Gastroesophageal sphincter (tissue), 3 donors: ENCODE measurements at regions not wholly inside any gene's neighbourhood (a gene's known extent, or its start where the extent isn't known, plus 50 kb on each side); places are given as distances from the start of the nearest gene placed in this dataset.

Experiments
- POLR2A ChIP-seq, 2 donors: fragments of 450-650 bp; IDR thresholded peaks; one replicate each; pipeline ENCODE4 v1.6.1; 2017; ENCODE audit warnings: antibody characterized with exemption in 2 of 2, mild to moderate bottlenecking in 2 of 2, moderate library complexity in 1 of 2
- TF ChIP-seq, protein P1 (sequence below), 4 experiments: fragments of 200-600 bp in 2 of 4; fragments of 450-650 bp in 2 of 4; sonication (generic) in 1 of 4; IDR thresholded peaks; one replicate each; pipeline ENCODE4 v1.5.1; 2017 to 2019; ENCODE audit warnings: antibody characterized with exemption in 4 of 4, mild to moderate bottlenecking in 2 of 4, moderate library complexity in 2 of 4

DNA sequence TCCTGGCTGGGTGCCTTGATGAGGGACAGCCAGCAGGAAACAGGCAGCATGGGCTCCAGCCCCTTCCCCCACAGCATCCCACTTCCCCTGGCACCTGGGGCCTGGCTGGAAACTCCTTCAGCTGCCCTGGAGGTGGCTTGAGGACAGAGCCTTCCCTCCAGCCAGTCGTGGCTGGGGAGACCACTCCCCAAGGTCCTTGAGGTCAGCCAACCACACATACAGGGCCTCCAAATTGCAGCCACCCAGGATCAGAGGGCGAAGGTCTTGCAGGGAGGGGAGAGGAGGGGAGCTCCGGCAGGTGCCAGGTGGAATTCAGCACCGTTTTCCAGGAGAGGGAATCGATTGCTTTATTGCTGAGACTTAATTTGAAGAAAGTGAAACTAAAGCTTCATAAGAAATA lies 280.4 kb downstream of the PBX3 start:
- TF ChIP-seq, protein P1, sequence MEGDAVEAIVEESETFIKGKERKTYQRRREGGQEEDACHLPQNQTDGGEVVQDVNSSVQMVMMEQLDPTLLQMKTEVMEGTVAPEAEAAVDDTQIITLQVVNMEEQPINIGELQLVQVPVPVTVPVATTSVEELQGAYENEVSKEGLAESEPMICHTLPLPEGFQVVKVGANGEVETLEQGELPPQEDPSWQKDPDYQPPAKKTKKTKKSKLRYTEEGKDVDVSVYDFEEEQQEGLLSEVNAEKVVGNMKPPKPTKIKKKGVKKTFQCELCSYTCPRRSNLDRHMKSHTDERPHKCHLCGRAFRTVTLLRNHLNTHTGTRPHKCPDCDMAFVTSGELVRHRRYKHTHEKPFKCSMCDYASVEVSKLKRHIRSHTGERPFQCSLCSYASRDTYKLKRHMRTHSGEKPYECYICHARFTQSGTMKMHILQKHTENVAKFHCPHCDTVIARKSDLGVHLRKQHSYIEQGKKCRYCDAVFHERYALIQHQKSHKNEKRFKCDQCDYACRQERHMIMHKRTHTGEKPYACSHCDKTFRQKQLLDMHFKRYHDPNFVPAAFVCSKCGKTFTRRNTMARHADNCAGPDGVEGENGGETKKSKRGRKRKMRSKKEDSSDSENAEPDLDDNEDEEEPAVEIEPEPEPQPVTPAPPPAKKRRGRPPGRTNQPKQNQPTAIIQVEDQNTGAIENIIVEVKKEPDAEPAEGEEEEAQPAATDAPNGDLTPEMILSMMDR (IDR thresholded peaks at IDR 0.05) = no peak
- TF ChIP-seq POLR2A (IDR thresholded peaks at IDR 0.05) = no peak
